A673 (cell line): ENCODE measurements at regions not wholly inside any gene's neighbourhood (a gene's known extent, or its start where the extent isn't known, plus 50 kb on each side); places are given as distances from the start of the nearest gene placed in this dataset.

Source experiments
- EZH2 ChIP-seq: fragments of 200-600 bp; sonication (generic); IDR thresholded peaks from 2 replicates; pipeline ENCODE4 v1.6.1; 2017; ENCODE audit warnings: borderline replicate concordance, low read depth, mild to moderate bottlenecking, mixed read lengths, antibody characterized with exemption, low read length; ENCODE audit not compliant: poor library complexity, severe bottlenecking
- TF ChIP-seq, protein P1 (sequence below): fragments of 300-800, 200-600 bp; sonication (generic); conservative IDR thresholded peaks from 2 replicates; pipeline ENCODE4 v1.5.1; 2017; ENCODE audit warnings: low read depth, mild to moderate bottlenecking, antibody characterized with exemption, low read length, moderate library complexity, mixed read lengths

DNA sequence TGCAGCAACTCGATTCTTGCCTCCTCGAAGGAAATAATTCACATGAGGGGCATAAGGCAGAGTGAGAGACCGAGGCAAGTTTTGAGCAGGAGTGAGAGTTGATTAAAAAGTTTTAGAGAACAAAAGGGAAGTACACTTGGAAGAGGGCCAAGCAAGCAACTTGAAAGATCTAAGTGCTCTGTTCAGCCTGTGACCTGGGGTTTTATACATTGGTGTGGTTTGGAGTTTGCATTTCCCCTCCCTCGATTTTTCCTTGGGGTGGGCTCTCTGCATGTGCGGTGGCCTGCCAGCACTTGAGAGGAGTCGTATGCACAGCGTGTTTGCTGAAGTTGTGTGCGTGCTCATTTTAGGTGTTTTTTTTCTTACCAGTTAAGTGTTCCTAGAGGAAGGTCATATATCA, 356.4 kb downstream of the KLHL4 start:
- TF ChIP-seq, protein P1, sequence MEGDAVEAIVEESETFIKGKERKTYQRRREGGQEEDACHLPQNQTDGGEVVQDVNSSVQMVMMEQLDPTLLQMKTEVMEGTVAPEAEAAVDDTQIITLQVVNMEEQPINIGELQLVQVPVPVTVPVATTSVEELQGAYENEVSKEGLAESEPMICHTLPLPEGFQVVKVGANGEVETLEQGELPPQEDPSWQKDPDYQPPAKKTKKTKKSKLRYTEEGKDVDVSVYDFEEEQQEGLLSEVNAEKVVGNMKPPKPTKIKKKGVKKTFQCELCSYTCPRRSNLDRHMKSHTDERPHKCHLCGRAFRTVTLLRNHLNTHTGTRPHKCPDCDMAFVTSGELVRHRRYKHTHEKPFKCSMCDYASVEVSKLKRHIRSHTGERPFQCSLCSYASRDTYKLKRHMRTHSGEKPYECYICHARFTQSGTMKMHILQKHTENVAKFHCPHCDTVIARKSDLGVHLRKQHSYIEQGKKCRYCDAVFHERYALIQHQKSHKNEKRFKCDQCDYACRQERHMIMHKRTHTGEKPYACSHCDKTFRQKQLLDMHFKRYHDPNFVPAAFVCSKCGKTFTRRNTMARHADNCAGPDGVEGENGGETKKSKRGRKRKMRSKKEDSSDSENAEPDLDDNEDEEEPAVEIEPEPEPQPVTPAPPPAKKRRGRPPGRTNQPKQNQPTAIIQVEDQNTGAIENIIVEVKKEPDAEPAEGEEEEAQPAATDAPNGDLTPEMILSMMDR = no peak
- TF ChIP-seq EZH2 = no peak
